ENCODE measurements at regions not wholly inside any gene's neighbourhood (a gene's known extent, or its start where the extent isn't known, plus 50 kb on each side); places are given as distances from the start of the nearest gene placed in this dataset.

DNA sequence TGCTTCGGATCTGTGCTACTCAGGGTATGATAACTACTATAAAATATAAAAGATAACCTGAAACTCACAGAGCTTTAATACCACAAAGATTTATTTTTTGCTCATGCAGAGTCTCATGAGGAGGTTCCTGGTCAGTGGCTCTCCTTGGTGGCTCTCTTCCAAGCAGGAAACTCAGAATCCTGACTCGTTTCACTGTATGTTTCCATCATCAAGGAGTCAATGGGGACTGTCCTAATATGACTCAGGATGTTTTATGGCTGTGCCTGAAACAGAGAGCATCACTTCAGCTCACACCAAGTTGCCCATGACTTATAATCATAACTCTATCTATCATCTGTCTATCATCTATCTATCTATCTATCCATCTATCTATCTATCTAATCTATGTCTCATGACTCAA is 620.8 kb upstream of the NR3C2 start:
- no peak overlapping the region for H3K4me2 ChIP-seq
- POLR2A ChIA-PET = no interaction called here
- DNase-seq (ENCODE audit: low read depth in 1 of 2, low spot score in 1 of 2) (no peak), ATAC-seq (no peak), FAIRE-seq (no peak)
- H3K4me1 ChIP-seq = no peaks in the 10 kb centered on the region
- no peak overlapping the region for H3K27ac ChIP-seq
- 7% methylated on average over 2 of the region's 2 CpGs for WGBS (ENCODE audit: missing lambda C conversion rate)
- H3K4me3 ChIP-seq = no peak overlapping the region
- TF ChIP-seq CHD4 (IDR thresholded peaks at IDR 0.05; ENCODE audit: borderline replicate concordance) = no peak
- no peak for TF ChIP-seq FOSL2 (IDR thresholded peaks at IDR 0.05)
- no peak for TF ChIP-seq FOSL2 (CRISPR knock-in tag; IDR thresholded peaks at IDR 0.05)
- TF ChIP-seq MAX (IDR thresholded peaks at IDR 0.05) = no peak
- TF ChIP-seq RAD21 (conservative IDR thresholded peaks at IDR 0.05 in 1 of 2, IDR thresholded peaks at IDR 0.05 in 1 of 2) = no peak
- no peak for TF ChIP-seq POLR2A (IDR thresholded peaks at IDR 0.05; ENCODE audit: low read length)
- TF ChIP-seq NFE2L2 (conservative IDR thresholded peaks at IDR 0.05; ENCODE audit: low read length) = no peak
- no peaks in the 10 kb centered on the region for H3K9me3 ChIP-seq
- CTCF ChIA-PET = no interaction called here

- ATAC-seq (no peak), FAIRE-seq (no peak), DNase-seq (ENCODE audit: low read depth in 1 of 2, low spot score in 1 of 2) (no peak)
- TF ChIP-seq GATA3 (IDR thresholded peaks at IDR 0.05; ENCODE audit: borderline replicate concordance) (no peak), HDAC2 (IDR thresholded peaks at IDR 0.05) (no peak), PHF8 (IDR thresholded peaks at IDR 0.05; ENCODE audit: borderline replicate concordance, low read depth) (no peak), TFCP2L1 (CRISPR knock-in tag; IDR thresholded peaks at IDR 0.05) (no peak), JUNB (IDR thresholded peaks at IDR 0.05) (no peak)
- TF ChIP-seq, protein P1, sequence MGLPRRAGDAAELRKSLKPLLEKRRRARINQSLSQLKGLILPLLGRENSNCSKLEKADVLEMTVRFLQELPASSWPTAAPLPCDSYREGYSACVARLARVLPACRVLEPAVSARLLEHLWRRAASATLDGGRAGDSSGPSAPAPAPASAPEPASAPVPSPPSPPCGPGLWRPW (IDR thresholded peaks at IDR 0.05) = no peak
- H3K9me3 ChIP-seq = no peaks in the 10 kb centered on the region
- H3K4me2 ChIP-seq = no peak overlapping the region
- no peak overlapping the region for H3K27ac ChIP-seq
- CTCF ChIA-PET = no interaction called here
- 5% methylated on average over 3 of the region's 3 CpGs for WGBS (ENCODE audit: missing lambda C conversion rate)
- no peaks in the 10 kb centered on the region for H3K4me1 ChIP-seq
- H3K4me3 ChIP-seq = no peak overlapping the region
- POLR2A ChIA-PET = no interaction called here
These were observed 615.4 kb upstream of the NR3C2 start for GRCh38 chr4:149057594-149057993.

DNA sequence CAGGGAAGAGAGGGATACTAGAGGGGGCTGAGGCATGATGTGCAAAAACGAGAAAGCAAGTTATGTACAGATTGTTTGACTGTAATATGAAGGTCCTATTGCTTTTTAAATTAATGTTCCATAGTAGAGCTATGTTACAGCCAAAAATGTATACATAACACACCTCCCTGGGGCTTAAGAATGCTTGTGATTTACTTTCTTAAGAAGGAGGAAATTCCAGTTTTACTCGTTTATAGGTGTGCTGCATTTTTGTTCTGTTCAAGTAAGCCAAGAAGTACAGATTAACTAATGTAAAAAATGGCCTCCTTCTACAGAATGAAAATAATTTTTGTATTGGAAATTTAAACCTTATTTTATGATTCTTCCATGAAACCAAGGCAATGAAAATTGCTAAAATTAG is 614.4 kb upstream of the NR3C2 start:
- DNase-seq (ENCODE audit: low read depth in 1 of 2, low spot score in 1 of 2) (no peak), FAIRE-seq (no peak), ATAC-seq (no peak)
- no peak overlapping the region for H3K27ac ChIP-seq
- no peak overlapping the region for H3K4me2 ChIP-seq
- no peaks in the 10 kb centered on the region for H3K4me1 ChIP-seq
- TF ChIP-seq RAD21 (conservative IDR thresholded peaks at IDR 0.05 in 1 of 2, IDR thresholded peaks at IDR 0.05 in 1 of 2) (no peak), EHMT2 (IDR thresholded peaks at IDR 0.05; ENCODE audit: low read depth) (no peak), TFCP2L1 (CRISPR knock-in tag; IDR thresholded peaks at IDR 0.05) (no peak), ZSCAN20 (CRISPR knock-in tag; IDR thresholded peaks at IDR 0.05) (no peak), FOSB (CRISPR knock-in tag; IDR thresholded peaks at IDR 0.05) (no peak), ESRRA (IDR thresholded peaks at IDR 0.05; ENCODE audit: borderline replicate concordance, low read length) (no peak), PBX3 (IDR thresholded peaks at IDR 0.05) (no peak), POLR2A (IDR thresholded peaks at IDR 0.05; ENCODE audit: low read length) (no peak), RCOR1 (IDR thresholded peaks at IDR 0.05; ENCODE audit: low read depth, low read length) (no peak), CBX2 (IDR thresholded peaks at IDR 0.05; ENCODE audit: borderline replicate concordance, low read depth) (no peak), SREBF2 (IDR thresholded peaks at IDR 0.05) (no peak), PHF8 (IDR thresholded peaks at IDR 0.05; ENCODE audit: borderline replicate concordance, low read depth) (no peak), HEYL (CRISPR knock-in tag; IDR thresholded peaks at IDR 0.05) (no peak)
- TF ChIP-seq, protein P2, sequence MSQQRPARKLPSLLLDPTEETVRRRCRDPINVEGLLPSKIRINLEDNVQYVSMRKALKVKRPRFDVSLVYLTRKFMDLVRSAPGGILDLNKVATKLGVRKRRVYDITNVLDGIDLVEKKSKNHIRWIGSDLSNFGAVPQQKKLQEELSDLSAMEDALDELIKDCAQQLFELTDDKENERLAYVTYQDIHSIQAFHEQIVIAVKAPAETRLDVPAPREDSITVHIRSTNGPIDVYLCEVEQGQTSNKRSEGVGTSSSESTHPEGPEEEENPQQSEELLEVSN (IDR thresholded peaks at IDR 0.05; ENCODE audit: borderline replicate concordance, low read depth) = no peak
- TF ChIP-seq, protein P1 (IDR thresholded peaks at IDR 0.05) = no peak
- TF ChIP-seq, protein P3, sequence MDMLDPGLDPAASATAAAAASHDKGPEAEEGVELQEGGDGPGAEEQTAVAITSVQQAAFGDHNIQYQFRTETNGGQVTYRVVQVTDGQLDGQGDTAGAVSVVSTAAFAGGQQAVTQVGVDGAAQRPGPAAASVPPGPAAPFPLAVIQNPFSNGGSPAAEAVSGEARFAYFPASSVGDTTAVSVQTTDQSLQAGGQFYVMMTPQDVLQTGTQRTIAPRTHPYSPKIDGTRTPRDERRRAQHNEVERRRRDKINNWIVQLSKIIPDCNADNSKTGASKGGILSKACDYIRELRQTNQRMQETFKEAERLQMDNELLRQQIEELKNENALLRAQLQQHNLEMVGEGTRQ (IDR thresholded peaks at IDR 0.05) = no peak
- ChIA-PET POLR2A (no interaction called here), CTCF (no interaction called here)
- no peaks in the 10 kb centered on the region for H3K9me3 ChIP-seq
- no peak overlapping the region for H3K4me3 ChIP-seq
- WGBS (ENCODE audit: missing lambda C conversion rate) = 4% methylated on average over 2 of the region's 2 CpGs
